HL-60 (cell line): ENCODE measurements at regions not wholly inside any gene's neighbourhood (a gene's known extent, or its start where the extent isn't known, plus 50 kb on each side); places are given as distances from the start of the nearest gene placed in this dataset.

Experiments
- POLR2AphosphoS5 ChIP-seq: IDR thresholded peaks from 2 replicates; pipeline ENCODE4 v1.6.1; 2012; ENCODE audit warnings: low read depth
- TF ChIP-seq, protein P1 (sequence below): IDR thresholded peaks from one replicate; pipeline ENCODE4 v1.5.1; 2011; ENCODE audit warnings: low read length, control low read depth, inconsistent platforms; ENCODE audit not compliant: insufficient read depth
- TF ChIP-seq, protein P2 (sequence below): IDR thresholded peaks from 2 replicates; pipeline ENCODE4 v1.6.1; 2012; ENCODE audit warnings: low read depth; ENCODE audit not compliant: insufficient replicate concordance

DNA sequence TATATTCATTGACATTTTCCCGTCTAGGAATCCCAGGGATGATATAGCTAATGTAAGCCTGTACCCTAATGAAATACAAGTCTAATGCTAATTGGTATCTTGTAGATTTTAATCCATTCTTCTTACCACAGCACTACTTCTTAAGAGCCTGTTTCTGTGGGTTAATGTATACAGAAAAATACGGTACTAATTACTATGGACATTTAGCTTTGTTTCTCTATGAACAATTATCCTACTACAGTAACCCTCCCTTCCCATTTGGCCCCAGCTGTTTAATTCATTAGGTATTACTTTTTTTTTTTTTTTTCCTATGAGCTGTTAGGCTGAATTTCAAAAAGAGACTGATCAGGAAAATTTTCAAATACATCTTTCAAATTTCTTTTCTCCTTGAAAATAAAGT, 245.1 kb upstream of the SLC7A11 start:
- TF ChIP-seq, protein P1, sequence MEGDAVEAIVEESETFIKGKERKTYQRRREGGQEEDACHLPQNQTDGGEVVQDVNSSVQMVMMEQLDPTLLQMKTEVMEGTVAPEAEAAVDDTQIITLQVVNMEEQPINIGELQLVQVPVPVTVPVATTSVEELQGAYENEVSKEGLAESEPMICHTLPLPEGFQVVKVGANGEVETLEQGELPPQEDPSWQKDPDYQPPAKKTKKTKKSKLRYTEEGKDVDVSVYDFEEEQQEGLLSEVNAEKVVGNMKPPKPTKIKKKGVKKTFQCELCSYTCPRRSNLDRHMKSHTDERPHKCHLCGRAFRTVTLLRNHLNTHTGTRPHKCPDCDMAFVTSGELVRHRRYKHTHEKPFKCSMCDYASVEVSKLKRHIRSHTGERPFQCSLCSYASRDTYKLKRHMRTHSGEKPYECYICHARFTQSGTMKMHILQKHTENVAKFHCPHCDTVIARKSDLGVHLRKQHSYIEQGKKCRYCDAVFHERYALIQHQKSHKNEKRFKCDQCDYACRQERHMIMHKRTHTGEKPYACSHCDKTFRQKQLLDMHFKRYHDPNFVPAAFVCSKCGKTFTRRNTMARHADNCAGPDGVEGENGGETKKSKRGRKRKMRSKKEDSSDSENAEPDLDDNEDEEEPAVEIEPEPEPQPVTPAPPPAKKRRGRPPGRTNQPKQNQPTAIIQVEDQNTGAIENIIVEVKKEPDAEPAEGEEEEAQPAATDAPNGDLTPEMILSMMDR, result no peak
- TF ChIP-seq POLR2AphosphoS5, result no peak
- TF ChIP-seq, protein P2, sequence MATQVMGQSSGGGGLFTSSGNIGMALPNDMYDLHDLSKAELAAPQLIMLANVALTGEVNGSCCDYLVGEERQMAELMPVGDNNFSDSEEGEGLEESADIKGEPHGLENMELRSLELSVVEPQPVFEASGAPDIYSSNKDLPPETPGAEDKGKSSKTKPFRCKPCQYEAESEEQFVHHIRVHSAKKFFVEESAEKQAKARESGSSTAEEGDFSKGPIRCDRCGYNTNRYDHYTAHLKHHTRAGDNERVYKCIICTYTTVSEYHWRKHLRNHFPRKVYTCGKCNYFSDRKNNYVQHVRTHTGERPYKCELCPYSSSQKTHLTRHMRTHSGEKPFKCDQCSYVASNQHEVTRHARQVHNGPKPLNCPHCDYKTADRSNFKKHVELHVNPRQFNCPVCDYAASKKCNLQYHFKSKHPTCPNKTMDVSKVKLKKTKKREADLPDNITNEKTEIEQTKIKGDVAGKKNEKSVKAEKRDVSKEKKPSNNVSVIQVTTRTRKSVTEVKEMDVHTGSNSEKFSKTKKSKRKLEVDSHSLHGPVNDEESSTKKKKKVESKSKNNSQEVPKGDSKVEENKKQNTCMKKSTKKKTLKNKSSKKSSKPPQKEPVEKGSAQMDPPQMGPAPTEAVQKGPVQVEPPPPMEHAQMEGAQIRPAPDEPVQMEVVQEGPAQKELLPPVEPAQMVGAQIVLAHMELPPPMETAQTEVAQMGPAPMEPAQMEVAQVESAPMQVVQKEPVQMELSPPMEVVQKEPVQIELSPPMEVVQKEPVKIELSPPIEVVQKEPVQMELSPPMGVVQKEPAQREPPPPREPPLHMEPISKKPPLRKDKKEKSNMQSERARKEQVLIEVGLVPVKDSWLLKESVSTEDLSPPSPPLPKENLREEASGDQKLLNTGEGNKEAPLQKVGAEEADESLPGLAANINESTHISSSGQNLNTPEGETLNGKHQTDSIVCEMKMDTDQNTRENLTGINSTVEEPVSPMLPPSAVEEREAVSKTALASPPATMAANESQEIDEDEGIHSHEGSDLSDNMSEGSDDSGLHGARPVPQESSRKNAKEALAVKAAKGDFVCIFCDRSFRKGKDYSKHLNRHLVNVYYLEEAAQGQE, result no peak
